ENCODE measurements at regions not wholly inside any gene's neighbourhood (a gene's known extent, or its start where the extent isn't known, plus 50 kb on each side); places are given as distances from the start of the nearest gene placed in this dataset.

GRCh38 chr2:212682937-212683336, 144.3 kb upstream of the ERBB4 start:
- TF ChIP-seq, protein P1, sequence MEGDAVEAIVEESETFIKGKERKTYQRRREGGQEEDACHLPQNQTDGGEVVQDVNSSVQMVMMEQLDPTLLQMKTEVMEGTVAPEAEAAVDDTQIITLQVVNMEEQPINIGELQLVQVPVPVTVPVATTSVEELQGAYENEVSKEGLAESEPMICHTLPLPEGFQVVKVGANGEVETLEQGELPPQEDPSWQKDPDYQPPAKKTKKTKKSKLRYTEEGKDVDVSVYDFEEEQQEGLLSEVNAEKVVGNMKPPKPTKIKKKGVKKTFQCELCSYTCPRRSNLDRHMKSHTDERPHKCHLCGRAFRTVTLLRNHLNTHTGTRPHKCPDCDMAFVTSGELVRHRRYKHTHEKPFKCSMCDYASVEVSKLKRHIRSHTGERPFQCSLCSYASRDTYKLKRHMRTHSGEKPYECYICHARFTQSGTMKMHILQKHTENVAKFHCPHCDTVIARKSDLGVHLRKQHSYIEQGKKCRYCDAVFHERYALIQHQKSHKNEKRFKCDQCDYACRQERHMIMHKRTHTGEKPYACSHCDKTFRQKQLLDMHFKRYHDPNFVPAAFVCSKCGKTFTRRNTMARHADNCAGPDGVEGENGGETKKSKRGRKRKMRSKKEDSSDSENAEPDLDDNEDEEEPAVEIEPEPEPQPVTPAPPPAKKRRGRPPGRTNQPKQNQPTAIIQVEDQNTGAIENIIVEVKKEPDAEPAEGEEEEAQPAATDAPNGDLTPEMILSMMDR (IDR thresholded peaks at IDR 0.05): no peak
- TF ChIP-seq POLR2A (IDR thresholded peaks at IDR 0.05): no peak
- TF ChIP-seq POLR2AphosphoS5 (IDR thresholded peaks at IDR 0.05): no peak

All from prostate gland (tissue), 2 donors.